ENCODE measurements at regions not wholly inside any gene's neighbourhood (a gene's known extent, or its start where the extent isn't known, plus 50 kb on each side); places are given as distances from the start of the nearest gene placed in this dataset.

- H3K9me2 ChIP-seq (replicated peaks; ENCODE audit: insufficient read depth): no peaks in the 10 kb centered on the region
- H3K27ac ChIP-seq: no peak overlapping the region
- no peak for DNase-seq (ENCODE audit: low spot score)
- H2AFZ ChIP-seq: no peak overlapping the region
- no peaks in the 10 kb centered on the region for H4K20me1 ChIP-seq (ENCODE audit: insufficient read depth, poor library complexity, severe bottlenecking)
- H3K27me3 ChIP-seq: no peaks in the 10 kb centered on the region
- H3K4me1 ChIP-seq (ENCODE audit: insufficient read depth): peaks cover 7% of the 10 kb centered on the region
- 85% methylated on average over 6 of the region's 6 CpGs for WGBS (ENCODE audit: low lambda C conversion rate, missing lambda C conversion rate)
- no peak overlapping the region for H3K4me2 ChIP-seq
- H3K9me3 ChIP-seq (ENCODE audit: low read depth): no peaks in the 10 kb centered on the region
- H3K79me2 ChIP-seq: peaks cover 17% of the 10 kb centered on the region
- TF ChIP-seq EZH2phosphoT487 (IDR thresholded peaks at IDR 0.05; ENCODE audit: low read depth, severe bottlenecking, unreplicated experiment) (no peak), EZH2 (IDR thresholded peaks at IDR 0.05; ENCODE audit: borderline replicate concordance) (no peak), CTCF (IDR thresholded peaks at IDR 0.05; ENCODE audit: poor library complexity) (no peak)
- no peak overlapping the region for H3K4me3 ChIP-seq
- no peaks in the 10 kb centered on the region for H3K36me3 ChIP-seq (replicated peaks; ENCODE audit: insufficient read depth, low read depth)
Observed at GRCh38 chr12:24488906-24489619, 459.8 kb downstream of the BCAT1 start.

GRCh38 chr12:24488091-24488596 lies 460.8 kb downstream of the BCAT1 start:
- H3K9me3 ChIP-seq (ENCODE audit: low read depth): no peaks in the 10 kb centered on the region
- no peaks in the 10 kb centered on the region for H4K20me1 ChIP-seq (ENCODE audit: insufficient read depth, poor library complexity, severe bottlenecking)
- no peak overlapping the region for H2AFZ ChIP-seq
- no peak overlapping the region for H3K4me2 ChIP-seq
- H3K4me1 ChIP-seq (ENCODE audit: insufficient read depth): peaks cover 7% of the 10 kb centered on the region
- H3K27ac ChIP-seq: no peak overlapping the region
- H3K9me2 ChIP-seq (replicated peaks; ENCODE audit: insufficient read depth): no peaks in the 10 kb centered on the region
- no peak overlapping the region for H3K4me3 ChIP-seq
- DNase-seq (ENCODE audit: low spot score): no peak
- H3K27me3 ChIP-seq: no peaks in the 10 kb centered on the region
- H3K79me2 ChIP-seq: peaks cover 17% of the 10 kb centered on the region
- TF ChIP-seq EZH2 (IDR thresholded peaks at IDR 0.05; ENCODE audit: borderline replicate concordance) (no peak), CTCF (IDR thresholded peaks at IDR 0.05; ENCODE audit: poor library complexity) (no peak), EZH2phosphoT487 (IDR thresholded peaks at IDR 0.05; ENCODE audit: low read depth, severe bottlenecking, unreplicated experiment) (no peak)
- H3K36me3 ChIP-seq (replicated peaks; ENCODE audit: insufficient read depth, low read depth): no peaks in the 10 kb centered on the region
- WGBS (ENCODE audit: low lambda C conversion rate, missing lambda C conversion rate): 100% methylated on average over 2 of the region's 2 CpGs

GRCh38 chr12:24487606-24488005 lies 461.3 kb downstream of the BCAT1 start:
- Histone ChIP-seq H3K4me3 (no peak overlapping the region), H3K4me2 (no peak overlapping the region), H3K36me3 (replicated peaks; ENCODE audit: insufficient read depth, low read depth) (no peaks in the 10 kb centered on the region), H2AFZ (no peak overlapping the region), H3K4me1 (ENCODE audit: insufficient read depth) (peaks cover 7% of the 10 kb centered on the region), H3K79me2 (peaks cover 17% of the 10 kb centered on the region), H3K27me3 (no peaks in the 10 kb centered on the region), H4K20me1 (ENCODE audit: insufficient read depth, poor library complexity, severe bottlenecking) (no peaks in the 10 kb centered on the region), H3K9me3 (ENCODE audit: low read depth) (no peaks in the 10 kb centered on the region), H3K27ac (no peak overlapping the region), H3K9me2 (replicated peaks; ENCODE audit: insufficient read depth) (no peaks in the 10 kb centered on the region)
- no peak for TF ChIP-seq CTCF (IDR thresholded peaks at IDR 0.05; ENCODE audit: poor library complexity)
- TF ChIP-seq EZH2phosphoT487 (IDR thresholded peaks at IDR 0.05; ENCODE audit: low read depth, severe bottlenecking, unreplicated experiment): no peak
- no peak for TF ChIP-seq EZH2 (IDR thresholded peaks at IDR 0.05; ENCODE audit: borderline replicate concordance)
- WGBS (ENCODE audit: low lambda C conversion rate, missing lambda C conversion rate): 82% methylated on average over 3 of the region's 3 CpGs
- DNase-seq (ENCODE audit: low spot score): no peak
